ENCODE measurements at regions not wholly inside any gene's neighbourhood (a gene's known extent, or its start where the extent isn't known, plus 50 kb on each side); places are given as distances from the start of the nearest gene placed in this dataset.

DNA sequence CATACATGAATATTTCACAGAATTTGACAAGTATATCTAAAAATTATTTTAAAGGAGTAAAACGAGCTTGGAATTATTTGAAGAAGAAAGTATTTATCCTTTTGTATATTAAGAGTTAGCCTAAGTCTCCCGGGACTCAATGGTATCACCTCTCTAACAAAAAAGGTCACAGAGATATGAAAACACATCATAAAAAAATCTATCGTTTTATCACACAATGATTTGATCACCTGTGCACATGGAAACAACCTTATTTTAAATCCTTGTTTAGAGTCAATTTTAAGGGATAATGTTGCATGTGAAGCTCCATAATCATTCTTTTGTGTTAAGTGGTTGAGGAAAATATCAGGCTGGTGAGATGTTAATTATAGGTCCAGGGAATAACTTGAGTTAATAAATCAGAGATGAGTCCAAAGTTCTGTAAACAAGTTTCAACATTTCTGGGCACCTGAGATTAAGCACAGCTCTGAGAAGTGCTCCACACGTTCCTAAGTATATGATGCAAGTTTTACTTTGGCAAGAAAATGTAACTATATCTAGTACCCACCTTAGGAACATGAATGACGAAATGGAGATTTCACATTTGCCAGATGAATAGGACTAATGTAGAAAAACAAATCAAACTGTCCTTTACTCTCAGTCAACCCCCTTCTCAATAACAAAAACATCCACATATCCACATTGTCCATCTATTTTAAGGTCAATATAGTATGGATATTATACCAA lies 148.5 kb upstream of the AKR1E2 start:
- DNase-seq (ENCODE audit: low spot score) (no peak), ATAC-seq (ENCODE audit: insufficient number of reproducible peaks, low FRiP score, low read depth) (peak; percentile 63)
- Histone ChIP-seq H3K9me3 (no peaks in the 10 kb centered on the region), H3K27ac (peak overlapping the region; percentile 61 to 79), H3K36me3 (no peaks in the 10 kb centered on the region), H3K4me1 (ENCODE audit: control insufficient read depth in 1 of 2, low read depth in 2 of 2) (peaks cover 0 to 19% of the 10 kb centered on the region in 2 donors), H3K4me3 (peak overlapping the region; percentile 25), H3K27me3 (replicated peaks; ENCODE audit: insufficient read depth) (no peaks in the 10 kb centered on the region)
- TF ChIP-seq, protein P1, sequence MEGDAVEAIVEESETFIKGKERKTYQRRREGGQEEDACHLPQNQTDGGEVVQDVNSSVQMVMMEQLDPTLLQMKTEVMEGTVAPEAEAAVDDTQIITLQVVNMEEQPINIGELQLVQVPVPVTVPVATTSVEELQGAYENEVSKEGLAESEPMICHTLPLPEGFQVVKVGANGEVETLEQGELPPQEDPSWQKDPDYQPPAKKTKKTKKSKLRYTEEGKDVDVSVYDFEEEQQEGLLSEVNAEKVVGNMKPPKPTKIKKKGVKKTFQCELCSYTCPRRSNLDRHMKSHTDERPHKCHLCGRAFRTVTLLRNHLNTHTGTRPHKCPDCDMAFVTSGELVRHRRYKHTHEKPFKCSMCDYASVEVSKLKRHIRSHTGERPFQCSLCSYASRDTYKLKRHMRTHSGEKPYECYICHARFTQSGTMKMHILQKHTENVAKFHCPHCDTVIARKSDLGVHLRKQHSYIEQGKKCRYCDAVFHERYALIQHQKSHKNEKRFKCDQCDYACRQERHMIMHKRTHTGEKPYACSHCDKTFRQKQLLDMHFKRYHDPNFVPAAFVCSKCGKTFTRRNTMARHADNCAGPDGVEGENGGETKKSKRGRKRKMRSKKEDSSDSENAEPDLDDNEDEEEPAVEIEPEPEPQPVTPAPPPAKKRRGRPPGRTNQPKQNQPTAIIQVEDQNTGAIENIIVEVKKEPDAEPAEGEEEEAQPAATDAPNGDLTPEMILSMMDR (IDR thresholded peaks at IDR 0.05): no peak

DNA sequence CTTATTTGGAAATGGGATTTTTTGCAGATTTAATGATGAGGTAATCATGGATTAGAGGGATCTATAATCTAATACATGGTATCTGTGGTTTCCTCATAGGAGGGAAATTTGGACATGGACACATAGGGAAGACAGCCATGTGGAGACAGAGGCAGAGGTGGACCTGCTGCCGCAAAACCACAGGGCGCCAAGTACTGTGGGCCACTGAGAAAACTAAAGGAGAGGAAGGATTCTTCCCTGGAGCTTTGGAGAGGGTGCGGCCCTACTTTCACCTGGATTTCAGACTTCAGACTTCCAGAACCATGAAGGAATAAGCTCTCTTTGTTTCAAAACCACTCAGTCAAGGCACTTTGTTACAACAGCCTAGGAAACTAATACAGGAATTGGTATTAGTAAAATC lies 149.4 kb upstream of the AKR1E2 start:
- Histone ChIP-seq H3K4me1 (ENCODE audit: control insufficient read depth in 1 of 2, low read depth in 2 of 2) (peaks cover 0 to 19% of the 10 kb centered on the region in 2 donors), H3K36me3 (no peaks in the 10 kb centered on the region), H3K9me3 (no peaks in the 10 kb centered on the region), H3K27ac (no peak overlapping the region), H3K27me3 (replicated peaks; ENCODE audit: insufficient read depth) (no peaks in the 10 kb centered on the region), H3K4me3 (no peak overlapping the region)
- TF ChIP-seq, protein P1 (IDR thresholded peaks at IDR 0.05): no peak
- ATAC-seq (ENCODE audit: insufficient number of reproducible peaks, low FRiP score, low read depth): no peak
- DNase-seq (ENCODE audit: low spot score): no peak

DNA sequence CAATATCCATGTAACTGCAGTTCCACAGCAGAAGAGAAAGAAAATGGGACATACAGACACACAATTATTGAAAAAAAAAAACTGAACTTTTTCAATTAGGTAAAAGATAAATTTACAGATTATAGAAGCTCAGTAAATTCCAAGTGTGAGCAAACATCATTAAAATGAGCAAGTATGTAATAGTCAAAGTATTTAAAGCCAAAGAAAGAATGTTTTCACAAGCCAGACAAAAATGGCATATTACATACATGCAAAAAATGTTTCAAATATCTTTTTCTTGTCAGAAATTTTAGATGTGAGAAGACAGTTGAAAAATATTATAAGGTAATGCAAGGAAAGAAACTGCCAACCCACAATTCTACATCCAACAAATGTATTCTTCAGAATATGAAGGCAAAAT lies 150.2 kb upstream of the AKR1E2 start:
- Histone ChIP-seq H3K4me1 (ENCODE audit: control insufficient read depth in 1 of 2, low read depth in 2 of 2) (peaks cover 0 to 19% of the 10 kb centered on the region in 2 donors), H3K36me3 (no peaks in the 10 kb centered on the region), H3K27me3 (replicated peaks; ENCODE audit: insufficient read depth) (no peaks in the 10 kb centered on the region), H3K9me3 (no peaks in the 10 kb centered on the region), H3K4me3 (no peak overlapping the region), H3K27ac (no peak overlapping the region)
- ATAC-seq (ENCODE audit: insufficient number of reproducible peaks, low FRiP score, low read depth): no peak
- TF ChIP-seq, protein P1 (IDR thresholded peaks at IDR 0.05): no peak
- DNase-seq (ENCODE audit: low spot score): no peak

DNA sequence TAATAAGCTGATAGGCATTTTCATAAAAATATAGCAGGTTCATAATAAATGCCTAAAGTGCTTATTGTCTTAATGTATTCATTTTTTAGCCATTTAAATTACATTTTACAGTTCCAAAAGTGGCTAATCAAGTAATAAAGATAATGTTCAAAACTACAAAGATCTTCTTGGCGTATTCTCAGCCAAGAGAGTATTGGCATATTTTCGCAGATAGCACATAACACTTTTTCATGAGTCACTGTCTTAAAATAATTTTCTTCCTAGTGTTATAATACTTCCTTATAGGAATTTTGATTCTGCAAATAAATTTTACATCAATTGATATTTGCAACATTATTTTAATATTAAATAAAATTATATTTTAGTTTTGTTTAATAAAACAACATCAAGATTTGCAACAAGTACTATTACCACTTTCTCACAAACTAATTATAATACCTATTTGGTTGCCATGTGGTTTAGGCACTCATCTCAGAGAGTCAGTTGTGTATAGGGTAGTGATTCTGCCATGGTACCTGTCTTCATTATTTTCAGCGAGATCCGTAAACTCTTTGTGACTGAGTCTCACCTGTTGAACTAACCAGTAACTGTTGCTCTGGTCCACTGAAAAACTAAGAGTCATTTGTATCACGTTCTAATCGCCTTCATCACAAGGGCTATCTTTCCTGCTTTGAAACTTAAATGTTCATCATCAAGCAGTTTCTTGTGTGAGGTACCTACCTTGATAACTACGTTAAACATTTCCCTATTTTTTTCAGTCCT lies 152.5 kb upstream of the AKR1E2 start:
- no peak overlapping the region for H3K27ac ChIP-seq
- TF ChIP-seq, protein P1 (IDR thresholded peaks at IDR 0.05): no peak
- ATAC-seq (ENCODE audit: insufficient number of reproducible peaks, low FRiP score, low read depth): no peak
- H3K4me3 ChIP-seq: no peak overlapping the region
- peaks cover 8% of the 10 kb centered on the region for H3K9me3 ChIP-seq
- no peaks in the 10 kb centered on the region for H3K27me3 ChIP-seq (replicated peaks; ENCODE audit: insufficient read depth)
- H3K36me3 ChIP-seq: no peaks in the 10 kb centered on the region
- H3K4me1 ChIP-seq (ENCODE audit: control insufficient read depth in 1 of 2, low read depth in 2 of 2): peaks cover 0 to 13% of the 10 kb centered on the region in 2 donors
- DNase-seq (ENCODE audit: low spot score): no peak

DNA sequence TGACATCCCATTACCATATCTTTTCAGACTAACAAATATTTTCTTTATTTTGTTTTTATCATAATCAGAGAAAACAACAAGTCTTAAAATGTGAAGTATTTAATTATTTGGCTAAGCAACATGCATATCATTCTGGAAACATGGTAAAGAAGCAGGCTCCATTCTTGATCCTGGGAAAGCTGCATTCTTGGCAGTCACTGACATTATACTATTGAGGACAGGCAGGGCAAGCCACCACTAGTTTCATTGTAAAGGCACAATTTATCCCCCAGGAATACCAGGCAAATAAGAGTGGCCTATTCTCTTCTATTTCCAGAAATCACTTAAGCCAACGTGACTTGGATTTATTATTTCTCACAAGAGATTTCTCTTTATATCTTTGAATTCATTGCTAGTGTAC lies 153.8 kb upstream of the AKR1E2 start:
- Histone ChIP-seq H3K36me3 (no peaks in the 10 kb centered on the region), H3K27ac (no peak overlapping the region), H3K4me1 (ENCODE audit: control insufficient read depth in 1 of 2, low read depth in 2 of 2) (peaks cover 0 to under 1% of the 10 kb centered on the region in 2 donors), H3K4me3 (no peak overlapping the region), H3K9me3 (peaks cover 8% of the 10 kb centered on the region), H3K27me3 (replicated peaks; ENCODE audit: insufficient read depth) (no peaks in the 10 kb centered on the region)
- DNase-seq (ENCODE audit: low spot score) (no peak), ATAC-seq (ENCODE audit: insufficient number of reproducible peaks, low FRiP score, low read depth) (no peak)
- TF ChIP-seq, protein P1 (IDR thresholded peaks at IDR 0.05): no peak
